GM12875 (cell line): ENCODE measurements at regions not wholly inside any gene's neighbourhood (a gene's known extent, or its start where the extent isn't known, plus 50 kb on each side); places are given as distances from the start of the nearest gene placed in this dataset.

Source experiments
- H3K4me3 ChIP-seq: one replicate; pipeline ENCODE4 v1.5.1; 2011; ENCODE audit warnings: low read depth, low read length, control low read depth
- TF ChIP-seq, protein P1 (sequence below): IDR thresholded peaks from 2 replicates; pipeline ENCODE4 v1.5.1; 2011; ENCODE audit warnings: low read depth, mild to moderate bottlenecking, control low read depth, inconsistent platforms, low read length, moderate library complexity, borderline replicate concordance; ENCODE audit not compliant: insufficient read depth

DNA sequence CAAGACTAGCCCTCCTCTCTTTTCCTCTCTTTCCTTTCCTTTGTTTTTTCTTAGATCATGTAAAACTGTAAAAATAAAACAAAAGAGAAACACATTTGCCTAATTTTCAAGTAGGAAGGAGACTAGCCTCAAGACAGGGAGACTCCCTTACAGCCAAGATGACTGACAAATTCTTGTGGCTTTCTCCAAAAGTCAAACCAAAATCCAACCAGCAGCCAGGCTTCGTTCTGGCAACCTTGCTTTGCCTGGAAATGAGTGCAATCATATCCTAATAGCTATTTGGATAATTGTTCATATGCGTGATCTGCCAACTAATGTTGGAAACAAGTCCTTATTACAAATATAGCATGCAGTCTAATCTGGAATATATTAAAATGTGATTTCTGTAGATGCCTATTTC is 868.9 kb upstream of the SOX9 start:
- TF ChIP-seq, protein P1, sequence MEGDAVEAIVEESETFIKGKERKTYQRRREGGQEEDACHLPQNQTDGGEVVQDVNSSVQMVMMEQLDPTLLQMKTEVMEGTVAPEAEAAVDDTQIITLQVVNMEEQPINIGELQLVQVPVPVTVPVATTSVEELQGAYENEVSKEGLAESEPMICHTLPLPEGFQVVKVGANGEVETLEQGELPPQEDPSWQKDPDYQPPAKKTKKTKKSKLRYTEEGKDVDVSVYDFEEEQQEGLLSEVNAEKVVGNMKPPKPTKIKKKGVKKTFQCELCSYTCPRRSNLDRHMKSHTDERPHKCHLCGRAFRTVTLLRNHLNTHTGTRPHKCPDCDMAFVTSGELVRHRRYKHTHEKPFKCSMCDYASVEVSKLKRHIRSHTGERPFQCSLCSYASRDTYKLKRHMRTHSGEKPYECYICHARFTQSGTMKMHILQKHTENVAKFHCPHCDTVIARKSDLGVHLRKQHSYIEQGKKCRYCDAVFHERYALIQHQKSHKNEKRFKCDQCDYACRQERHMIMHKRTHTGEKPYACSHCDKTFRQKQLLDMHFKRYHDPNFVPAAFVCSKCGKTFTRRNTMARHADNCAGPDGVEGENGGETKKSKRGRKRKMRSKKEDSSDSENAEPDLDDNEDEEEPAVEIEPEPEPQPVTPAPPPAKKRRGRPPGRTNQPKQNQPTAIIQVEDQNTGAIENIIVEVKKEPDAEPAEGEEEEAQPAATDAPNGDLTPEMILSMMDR: no peak
- H3K4me3 ChIP-seq: no peak overlapping the region

DNA sequence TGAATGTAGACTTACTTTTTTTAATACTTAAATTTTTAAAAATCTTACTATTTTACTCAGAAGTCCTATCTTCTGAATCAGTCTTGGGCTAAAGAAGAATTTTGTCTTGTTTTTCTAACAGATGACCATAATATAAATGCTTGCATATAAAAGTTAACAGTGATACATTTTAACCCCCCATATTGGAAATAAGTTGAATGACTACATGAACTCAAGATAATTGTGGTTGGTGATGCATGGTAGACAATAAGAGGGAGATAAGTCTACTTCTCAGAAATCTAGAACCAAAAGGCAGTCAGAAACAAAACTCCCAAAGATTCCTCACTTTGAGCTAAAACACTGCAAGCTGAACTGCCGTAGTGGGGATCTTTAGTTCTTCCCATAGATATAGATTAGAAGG is 868.4 kb upstream of the SOX9 start:
- no peak overlapping the region for H3K4me3 ChIP-seq
- TF ChIP-seq, protein P1: no peak

DNA sequence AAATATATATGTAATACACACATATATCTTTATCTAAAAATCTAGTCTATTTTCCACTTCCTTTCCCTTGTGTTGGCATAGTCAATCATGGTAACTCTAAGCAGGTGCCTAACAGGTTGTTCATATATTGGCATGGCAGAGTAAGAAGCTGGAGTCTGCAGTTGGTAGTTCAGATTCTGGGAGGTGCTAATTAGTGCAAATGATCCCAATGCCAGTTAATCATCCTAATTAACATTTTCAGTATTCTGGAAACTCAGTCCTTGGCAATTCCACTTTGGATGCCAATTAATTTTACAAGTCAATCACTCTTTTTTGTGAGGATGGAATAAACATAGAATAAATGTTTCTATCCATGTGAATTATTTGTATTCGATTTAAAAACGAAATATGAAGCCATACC is 863.7 kb upstream of the SOX9 start:
- TF ChIP-seq, protein P1: no peak
- no peak overlapping the region for H3K4me3 ChIP-seq

DNA sequence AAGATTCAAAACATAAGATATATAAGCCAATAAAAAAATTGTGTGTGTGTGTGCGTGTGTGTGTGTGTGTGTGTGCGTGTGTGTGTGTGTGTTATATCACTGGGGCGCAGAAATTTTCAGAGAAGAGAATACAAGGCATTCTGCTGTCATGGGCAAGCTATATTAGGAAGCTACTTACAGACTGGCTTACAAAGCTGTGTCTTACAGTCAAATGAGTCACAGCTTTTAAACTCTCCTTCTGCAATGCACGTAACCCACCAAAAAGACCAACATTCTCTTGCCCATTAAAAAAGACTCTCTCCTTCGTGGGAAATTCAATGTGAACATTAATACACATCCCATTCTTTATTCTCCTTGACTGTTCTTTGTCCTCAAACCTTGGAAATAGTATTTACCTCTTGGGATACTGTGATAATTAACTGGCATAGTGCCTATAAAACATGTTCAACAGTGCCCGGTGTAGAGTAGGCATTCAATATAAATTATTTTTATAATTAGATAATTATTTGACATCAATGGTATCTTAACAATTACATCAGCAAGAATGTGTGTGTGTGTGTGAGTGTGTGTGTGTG is 860.4 kb upstream of the SOX9 start:
- H3K4me3 ChIP-seq: no peak overlapping the region
- TF ChIP-seq, protein P1: no peak

DNA sequence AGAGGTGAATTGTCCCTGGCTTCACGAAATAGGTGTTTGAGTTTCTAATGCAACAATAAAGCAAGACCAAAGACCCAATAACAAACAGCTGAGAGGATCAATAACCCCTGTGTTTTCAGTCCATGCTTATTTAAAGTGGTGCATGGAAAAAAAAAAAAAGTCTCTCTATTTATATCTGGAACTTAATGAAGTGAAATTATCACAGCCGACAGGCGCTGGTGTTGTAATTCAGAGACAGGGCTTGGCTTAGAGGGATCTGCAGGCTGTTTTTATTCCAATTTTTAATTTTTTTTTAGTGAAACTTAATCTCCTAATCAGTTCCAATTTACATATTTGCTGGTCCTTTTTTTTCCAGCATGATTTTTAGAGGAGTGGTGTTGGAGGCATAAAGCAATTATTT is 858.2 kb upstream of the SOX9 start:
- H3K4me3 ChIP-seq: no peak overlapping the region
- TF ChIP-seq, protein P1: no peak

DNA sequence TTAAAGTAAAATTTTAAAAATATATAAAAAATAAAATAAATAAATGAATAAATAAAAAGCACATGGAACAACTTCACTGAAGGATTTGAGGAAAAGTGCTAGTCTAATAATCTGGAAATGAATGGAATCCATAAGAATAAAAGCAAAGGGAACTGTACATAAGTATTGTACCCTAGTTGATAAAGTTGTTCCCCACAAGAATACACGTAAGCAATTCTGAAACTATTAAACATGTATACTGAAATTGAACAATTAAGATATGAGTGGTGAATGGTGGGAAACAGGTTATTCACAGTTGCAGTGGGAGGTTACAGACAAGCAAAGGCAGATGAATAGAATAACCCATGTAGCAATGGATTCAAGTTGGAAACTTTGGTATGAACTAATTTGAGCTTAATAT is 853.2 kb upstream of the SOX9 start:
- TF ChIP-seq, protein P1: no peak
- H3K4me3 ChIP-seq: no peak overlapping the region

DNA sequence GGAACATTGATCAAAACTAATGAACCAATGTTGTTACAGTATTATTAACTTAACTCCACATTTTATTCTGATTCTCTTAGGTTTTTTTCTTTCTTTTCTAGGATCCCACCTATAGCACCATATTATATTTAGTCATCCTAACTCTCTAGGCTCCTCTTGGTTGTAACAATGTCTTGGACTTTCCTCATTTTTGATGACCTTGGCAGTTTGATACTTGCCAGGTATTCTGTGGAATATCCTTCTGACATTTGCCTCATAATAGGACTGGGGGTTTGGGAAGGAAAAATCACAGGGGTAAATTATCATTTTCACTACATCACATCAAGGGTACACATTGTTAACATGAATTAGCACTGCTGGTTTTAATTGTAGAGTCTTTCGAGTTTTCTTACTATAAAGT is 851.6 kb upstream of the SOX9 start:
- no peak overlapping the region for H3K4me3 ChIP-seq
- TF ChIP-seq, protein P1: no peak
